Stimulated activated CD4-positive, alpha-beta T cell treated with anti-CD3 and anti-CD28 coated beads, TNF-alpha, amount 100 ng/mL, for 24 hours (primary cell): ENCODE measurements at regions not wholly inside any gene's neighbourhood (a gene's known extent, or its start where the extent isn't known, plus 50 kb on each side); places are given as distances from the start of the nearest gene placed in this dataset.
"Not testable (repeated sequence)": the region's sequence is repeated elsewhere in the genome, so short reads cannot be mapped to it uniquely, and the experiment has no call there.

Experiments
- DNase-seq, 3 experiments: peaks; one replicate each; pipeline ENCODE4 v3.0.0-alpha.2; 2020; ENCODE audit warnings: low read depth in 3 of 3

DNA sequence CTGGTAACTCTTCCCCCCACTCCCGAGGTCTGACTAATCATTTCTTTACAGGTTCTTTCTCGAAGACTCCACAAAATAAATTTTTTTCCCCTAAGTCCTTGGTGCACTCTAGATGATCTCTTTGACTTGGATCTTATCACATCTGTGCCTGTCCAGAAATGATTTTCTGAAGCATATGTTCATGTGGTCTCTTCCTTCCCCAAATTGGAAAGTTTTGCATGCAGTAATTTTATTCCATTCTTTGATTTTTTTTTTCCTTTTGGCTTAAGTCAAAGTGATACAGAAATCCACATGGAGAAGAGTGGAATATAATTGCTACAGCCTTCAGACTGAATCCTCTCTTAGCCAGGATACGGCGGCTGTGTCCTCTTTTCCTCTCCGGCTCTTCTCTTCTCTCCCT lies 213.3 kb downstream of the BMP4 start:
- no peak for DNase-seq

DNA sequence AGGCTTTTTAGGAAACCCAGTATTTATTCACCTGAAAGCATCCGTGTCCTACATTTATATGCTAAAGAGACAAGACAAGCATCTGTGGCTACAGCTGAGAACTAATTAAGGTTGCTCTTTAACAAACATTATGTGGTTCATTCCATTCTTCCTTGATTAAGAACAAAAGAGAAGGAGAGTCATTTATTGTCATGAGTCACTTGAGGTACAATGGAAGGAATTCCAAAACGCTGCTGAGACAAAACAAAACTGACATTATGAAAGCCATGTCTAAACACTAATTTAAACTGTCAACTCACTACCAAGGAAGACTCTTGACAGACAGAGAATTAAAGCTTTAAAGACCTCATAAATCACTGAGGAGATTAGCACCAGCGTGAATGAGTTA lies 214.4 kb downstream of the BMP4 start:
- no peak for DNase-seq

DNA sequence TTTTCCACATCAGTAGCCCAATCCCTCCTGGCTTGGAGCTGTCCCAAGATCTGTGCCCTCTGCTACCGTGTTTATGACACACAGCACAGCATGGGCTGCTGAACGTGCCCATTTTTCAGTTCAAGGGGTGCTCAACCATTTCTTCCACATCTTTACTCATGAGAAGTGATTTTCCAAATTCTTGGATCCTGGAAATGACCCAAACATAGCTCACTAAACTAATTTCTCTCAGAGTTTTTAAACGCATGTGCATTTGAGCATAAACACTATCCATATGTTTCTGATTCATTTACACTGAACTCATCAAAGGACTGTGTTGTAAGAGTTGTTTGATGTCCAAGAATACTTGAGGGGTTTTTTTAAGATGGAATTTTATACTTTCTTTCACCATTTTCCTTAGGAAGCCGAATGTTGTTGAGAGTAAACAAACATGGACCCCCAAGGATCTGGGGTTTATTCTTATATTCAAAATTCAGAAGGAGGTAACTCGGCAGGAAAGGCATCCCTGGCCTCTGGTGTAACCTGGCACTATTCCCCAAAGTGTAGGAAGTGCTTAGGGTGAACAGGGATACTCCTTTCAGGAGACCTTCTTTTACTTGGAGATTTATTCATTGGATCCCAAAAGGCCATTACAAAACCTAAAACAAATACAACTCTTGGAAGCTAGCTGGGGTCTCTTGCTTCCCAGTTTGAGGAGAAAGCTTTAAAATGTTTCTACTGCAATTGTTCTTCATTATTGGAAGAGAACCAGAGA lies 215.0 kb downstream of the BMP4 start:
- DNase-seq, result no peak

DNA sequence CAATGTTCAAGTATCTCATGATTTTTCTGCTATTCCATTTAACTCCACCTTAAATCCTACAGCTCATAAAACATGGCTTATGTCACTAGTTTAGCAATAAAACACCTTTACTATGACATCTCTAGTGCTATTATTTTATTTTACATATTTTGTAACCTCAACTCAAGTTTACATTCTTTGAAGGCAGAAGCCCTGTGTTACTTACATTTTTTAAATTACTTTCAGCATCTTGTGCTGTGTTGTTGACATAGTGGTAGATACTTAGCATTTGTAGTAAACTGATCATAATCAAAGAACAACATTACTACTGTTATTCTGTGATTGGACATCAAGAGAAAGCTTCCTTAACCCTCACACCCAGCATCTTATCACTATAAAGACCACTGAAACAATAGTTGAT lies 216.1 kb downstream of the BMP4 start:
- no peak for DNase-seq

DNA sequence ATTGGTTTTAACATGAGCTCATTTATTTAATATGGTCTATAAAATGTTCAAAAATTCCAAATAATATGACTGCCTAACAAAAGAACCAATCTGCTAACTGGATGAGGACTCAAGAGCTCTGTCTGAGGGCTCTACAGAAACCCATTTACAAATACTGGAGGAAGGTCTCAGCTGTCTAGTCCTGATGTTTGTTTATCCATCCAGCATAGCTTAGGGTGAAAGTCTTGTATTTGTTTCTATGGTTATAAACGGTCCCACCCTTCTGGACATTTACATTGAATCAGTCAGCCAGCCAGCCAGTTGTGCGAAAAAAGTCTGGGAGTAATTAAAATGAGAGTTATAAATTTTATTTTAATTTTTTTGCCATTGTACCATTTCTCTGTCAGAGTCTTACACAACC lies 220.7 kb downstream of the BMP4 start:
- no peak for DNase-seq

DNA sequence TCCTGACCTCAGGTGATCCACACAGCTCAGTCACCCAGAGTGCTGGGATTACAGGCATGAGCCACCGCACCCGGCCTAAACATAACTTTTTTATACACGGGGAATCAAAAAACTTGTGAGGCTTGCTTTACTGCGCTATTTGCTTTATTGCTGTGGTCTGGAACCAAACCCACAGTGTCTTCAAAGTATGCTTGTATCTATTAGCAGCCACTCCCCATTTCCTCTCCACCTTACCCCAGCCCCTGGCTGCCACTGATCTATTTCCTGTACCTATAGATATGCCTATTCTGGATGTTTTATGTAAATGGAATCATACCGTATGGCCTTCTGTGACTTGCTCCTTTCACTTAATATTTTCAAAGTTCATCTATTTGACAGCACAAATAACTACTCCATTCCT lies 233.4 kb downstream of the BMP4 start:
- DNase-seq, result no peak

DNA sequence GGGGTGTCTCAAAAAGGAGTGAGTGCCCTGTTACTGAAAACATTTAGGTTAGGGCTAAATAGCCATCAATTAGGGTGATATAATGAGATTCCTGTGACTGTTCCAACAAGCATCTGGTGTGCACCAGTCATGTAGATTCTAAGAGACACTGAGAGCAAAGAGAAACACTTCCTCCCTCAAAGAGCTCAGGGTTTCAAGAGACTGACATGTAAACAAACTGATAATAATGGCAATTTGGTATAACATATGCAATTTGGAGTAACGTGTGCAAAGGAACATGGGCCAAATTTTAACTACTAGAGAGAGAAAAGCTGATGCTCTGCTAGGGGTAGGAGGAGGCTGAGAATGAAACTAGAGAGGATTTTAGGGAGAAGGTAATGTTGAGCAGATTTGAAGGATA lies 237.1 kb downstream of the BMP4 start:
- no peak for DNase-seq

DNA sequence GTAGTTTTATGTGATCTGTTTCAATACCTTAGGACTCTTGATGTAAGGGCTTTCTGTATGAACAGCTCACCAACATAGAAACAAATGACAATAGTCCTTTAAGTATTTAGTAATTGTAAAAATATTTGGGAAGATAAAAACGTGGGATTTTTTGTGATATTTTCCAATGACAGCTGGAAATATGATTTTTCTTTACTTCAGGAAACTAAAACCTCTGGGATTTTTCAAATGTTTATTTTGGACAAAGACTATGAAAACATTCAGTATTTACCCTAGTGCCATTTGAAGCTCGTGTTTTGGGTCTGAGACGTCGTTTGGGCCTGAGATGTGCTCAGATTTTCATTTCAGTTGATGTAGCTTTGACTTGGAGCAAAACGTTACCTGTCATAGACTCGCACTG lies 240.0 kb downstream of the BMP4 start:
- no peak for DNase-seq

DNA sequence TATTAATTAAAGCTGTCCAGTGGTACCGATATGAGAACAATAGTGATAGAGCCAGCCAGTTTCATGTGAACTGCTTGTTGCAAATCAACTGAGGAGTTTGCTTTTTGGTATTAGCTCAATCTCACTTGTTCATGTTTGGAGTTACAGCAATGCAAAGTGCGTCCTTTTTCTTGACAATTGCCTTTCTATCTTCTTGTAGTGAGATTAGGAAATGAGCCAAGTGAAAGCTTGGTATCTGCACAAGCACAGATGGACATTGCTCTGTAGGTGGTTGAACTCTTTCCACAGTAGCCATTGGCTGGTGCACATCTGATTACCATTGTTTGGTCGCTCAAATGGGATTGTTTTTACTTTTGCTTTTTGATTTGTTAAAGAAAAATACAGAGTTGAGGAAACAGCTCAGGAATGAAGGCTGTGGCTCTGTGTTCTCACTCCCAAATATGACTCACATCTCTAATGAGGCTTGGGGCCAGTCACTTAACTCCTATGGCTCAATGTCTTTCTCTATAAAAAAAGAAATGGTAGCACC lies 241.4 kb downstream of the BMP4 start:
- DNase-seq, result no peak

DNA sequence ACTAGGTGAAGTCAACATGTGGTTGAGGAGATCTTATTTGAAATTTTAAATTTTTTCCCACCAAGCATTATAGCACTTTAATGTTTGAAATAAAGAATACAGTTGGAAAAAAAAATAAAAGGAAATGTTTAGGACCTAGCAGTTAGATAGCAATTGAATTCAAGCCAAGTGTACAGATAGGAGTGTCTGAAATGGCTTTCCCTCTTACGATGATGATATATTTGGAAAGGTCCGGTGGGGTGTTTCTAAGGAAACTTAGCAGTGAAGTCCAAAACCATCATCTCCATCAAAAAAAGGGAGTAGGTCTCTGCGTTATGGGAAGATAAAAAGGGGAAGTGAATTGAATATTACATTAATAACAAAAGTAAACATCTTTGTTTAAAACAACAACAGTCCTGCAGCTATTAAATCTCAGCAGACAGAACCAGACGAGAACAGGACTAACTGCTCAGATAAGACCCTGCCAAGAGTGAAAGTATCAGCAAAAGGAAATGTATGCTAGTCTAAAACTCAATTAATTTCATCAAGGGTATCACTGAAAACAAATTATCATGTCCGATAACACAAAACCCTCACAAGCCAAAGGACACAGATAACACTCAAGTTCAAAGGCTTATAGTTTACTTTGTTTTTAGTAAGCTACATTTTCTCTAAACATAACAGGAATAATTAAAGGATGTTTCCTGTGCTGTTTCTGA lies 242.0 kb downstream of the BMP4 start:
- no peak for DNase-seq

DNA sequence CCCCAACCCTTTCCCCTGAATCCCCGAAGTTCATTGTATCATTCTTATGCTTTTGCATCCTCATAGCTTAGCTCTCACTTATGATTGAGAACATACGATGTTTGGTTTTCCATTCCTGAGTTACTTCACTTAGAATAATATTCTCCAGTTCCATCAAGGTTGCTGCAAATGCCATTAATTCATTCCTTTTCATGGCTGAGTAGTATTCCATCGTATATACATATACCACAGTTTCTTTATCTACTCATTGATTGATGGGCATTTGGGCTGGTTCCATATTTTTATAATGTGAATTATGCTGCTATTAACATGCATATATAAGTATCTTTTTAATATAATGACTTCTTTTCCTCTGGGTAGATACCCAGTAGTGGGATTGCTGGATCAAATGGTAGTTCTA lies 243.7 kb downstream of the BMP4 start:
- not testable (repeated sequence) for DNase-seq

DNA sequence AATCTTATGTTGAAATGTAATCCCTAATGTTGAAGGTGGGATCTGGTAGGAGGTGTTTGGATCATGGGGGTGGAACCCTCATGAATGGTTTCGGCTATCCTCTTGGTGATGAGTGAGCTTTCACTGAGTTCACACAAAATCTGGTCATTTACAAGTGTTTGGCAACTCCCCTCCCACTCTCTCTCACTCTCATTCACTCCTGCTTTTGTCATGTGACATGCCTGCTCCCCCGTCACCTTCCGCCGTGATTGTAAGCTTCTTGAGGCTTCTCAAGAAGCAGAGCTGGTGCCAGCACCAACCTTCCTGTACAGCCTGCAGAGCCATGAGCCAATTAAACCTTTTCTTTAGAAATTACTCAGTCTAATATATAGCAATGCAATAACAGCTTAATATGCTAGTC lies 245.4 kb downstream of the BMP4 start:
- DNase-seq, result no peak

DNA sequence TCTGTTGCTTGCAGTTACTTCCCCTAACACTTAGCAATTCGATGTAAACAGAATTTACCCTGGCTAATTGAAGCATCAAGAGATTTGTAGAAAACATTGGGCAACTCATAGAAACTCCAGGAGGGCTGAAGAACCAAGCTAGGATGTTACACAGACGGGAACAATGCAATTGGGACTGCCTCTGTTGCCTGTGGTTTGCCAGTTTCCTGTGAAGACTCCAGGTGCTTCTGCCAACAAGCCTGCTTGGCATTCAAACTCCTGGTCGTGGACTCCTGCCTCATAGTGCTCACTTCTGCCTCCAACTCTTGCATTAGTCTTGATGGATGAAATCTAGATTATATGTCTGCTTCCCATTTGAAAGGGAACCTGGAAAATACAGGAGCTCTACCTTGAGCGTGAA lies 246.0 kb downstream of the BMP4 start:
- no peak for DNase-seq

DNA sequence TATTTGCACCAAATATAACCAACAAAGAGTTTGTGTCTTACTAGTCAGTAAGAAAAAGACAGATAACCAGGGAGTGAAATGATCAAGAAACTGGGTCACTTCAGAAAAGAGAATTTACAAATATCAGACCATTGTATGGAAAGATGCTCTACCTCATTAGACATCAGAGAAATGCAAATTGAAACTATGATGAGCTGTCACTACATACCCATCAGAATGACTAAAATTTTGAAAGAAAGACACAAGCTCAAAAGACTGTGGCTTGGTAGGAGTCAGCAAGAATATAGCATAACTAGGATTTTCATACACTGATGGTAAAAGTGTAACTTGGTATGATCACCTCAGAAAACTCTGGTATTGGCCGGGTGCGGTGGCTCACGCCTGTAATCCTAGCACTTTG lies 247.2 kb downstream of the BMP4 start:
- DNase-seq, result no peak

DNA sequence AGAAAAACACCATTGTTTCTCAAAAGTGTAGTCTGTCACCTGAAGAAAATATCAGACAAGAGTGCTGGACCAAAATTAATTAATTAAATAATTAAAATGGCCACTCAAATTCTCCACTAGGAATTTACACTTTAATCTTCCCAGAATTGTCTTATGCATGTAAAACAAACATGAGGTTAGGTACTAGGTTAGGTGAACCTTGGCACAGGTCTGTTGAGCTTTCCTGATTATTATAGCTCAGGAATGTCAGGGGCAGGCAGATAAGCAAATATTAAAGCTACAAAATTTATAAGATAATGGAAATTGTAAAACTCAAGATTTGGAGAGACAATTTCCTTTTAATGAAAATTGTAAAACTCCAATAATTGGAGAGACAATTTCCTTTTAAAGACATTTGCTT lies 253.2 kb downstream of the BMP4 start:
- no peak for DNase-seq

DNA sequence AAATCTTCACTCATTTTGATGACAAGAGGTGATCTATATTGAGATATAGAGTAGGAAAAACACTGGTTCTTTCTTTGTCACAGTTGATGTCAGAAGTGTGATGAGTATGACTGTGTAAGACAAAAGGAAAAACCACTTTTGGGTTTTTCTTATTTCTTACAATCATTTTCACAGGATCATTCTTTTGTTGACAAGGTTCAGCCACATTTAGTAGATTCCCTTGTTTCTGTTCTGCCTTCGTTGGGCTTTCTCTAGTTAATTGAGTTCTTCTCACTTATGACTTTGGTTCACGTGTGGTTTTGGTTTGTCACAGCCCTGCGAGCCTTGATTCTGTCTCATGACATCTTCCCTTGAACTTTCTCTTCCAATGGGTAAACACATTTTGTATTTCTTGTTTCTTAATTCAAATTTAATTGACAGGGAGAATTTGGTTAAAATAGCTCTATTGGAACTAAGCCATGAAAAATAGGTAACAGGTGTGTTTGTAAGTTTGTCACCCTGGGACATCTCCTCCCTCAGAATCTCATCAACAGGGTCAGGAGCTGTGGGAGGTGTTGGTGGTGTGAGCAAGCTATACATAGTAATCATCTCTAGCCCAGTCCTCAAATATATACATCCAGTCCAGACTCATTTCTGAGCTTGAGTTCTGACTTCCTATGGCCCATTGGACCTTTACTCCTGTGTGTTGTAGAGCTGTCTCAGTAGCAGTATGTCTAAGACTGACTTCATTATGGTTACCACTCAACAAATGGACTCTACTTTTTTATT lies 255.3 kb downstream of the BMP4 start:
- no peak for DNase-seq

DNA sequence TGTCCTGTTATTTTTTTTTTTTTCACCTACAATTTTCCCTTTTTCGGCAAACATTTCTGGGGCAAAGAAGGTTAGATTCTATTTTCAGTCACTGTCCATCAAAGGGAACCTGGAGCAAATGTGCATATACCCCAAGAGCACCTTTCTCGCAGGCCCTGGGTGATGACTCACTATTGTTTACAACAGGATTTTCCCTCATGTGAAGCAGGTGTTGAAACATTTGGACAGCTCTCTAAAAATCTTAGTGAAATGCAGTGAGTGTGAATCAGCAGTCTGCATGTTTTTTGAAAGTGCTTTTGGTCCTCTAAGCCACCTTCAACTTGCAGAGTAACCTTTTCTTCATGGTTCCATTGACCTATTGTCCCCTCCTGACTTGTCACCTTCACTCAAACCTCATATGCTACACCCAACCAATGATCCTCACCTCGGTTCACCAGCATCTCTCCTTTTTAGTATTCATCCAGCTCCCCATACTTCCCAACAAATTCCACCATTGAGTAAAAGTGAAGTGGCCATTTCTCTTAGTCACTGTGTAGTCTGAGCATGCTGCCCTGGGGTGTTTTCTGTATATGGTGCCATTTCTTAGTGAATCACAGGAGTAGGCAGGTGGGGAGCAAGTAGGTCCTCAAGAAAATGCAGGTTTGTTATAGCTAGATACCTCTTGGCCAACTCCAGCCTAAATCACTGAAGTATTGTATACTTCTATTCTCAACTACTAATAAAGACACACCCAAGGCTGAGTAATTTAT lies 260.2 kb downstream of the BMP4 start:
- DNase-seq, result no peak

DNA sequence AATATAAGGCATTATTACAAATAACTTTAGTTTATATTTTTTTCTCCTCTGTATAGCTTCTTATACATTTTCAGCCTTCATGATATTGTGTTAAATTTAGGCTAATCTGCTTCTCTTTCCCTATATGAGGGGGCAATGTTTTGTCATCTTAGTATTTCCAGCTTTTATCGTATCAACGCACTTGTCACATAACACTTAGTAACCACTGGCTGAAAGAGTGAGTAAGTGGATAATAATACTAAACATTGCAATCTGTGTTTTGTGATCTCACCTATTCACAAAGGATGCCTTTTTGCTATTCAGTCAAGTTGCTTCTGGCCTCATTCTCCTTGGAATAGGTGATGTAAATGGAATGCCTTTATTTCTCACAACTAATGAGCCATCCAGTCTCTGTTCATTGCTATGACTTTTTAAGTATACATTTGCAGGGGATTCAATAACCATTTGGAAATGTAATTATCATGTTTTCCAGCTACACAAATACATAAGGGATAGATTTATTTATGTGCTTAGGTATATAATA lies 260.9 kb downstream of the BMP4 start:
- DNase-seq, result no peak

DNA sequence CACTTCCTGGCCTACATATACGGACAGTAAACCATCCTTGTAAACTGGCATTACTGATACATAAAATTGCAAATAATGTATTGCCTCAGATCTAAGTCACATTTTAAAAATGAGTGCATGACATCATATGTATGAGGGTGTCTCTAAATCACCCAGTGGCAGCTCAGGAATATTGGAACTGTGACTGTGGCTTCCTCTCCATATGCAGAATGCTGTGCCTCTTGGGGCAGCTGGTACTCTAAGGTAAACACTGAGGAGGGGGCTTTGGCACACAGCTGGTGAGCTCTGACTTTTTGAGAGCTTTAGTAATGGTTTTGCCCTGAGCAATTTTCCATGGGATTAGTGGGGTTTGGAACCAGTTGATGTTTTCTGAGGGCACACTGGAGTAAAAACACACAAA lies 263.7 kb downstream of the BMP4 start:
- DNase-seq, result no peak

DNA sequence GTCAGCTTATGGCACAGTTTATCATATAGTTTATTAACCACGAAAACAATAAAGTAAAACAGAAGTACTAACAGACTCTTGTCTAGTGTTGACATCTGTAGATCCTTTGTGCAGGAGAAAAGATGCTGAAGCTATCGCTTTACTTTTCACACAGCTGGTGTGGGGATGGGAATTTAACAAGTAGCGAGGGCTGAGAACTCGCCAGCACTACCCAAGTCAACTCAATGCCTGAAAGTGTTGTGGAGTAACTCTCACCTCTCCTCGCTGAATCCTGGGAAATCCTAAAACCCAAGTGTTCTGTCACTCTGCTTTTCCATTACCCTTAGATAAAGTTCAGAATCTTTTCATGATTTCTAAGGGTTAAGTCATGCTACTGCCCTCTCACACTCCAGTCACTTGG lies 264.2 kb downstream of the BMP4 start:
- DNase-seq, result no peak

DNA sequence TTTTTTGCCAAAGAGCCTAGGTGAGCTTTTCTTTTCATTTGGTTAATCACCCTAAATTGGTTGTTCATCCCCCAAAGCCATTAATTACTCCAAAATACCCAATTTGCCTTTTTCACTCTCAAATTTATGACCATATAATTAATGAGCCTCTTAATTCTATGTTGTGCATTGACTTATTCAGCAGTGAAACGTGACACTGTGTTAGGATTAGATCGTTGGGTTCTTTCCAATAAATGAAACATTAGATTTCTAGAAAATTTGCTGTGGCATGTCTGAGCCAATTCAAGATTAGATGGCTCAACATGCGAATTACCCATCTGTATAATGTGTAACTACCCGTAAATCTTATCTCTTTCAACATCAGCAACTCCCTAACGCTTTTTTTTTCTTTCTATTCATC lies 273.4 kb downstream of the BMP4 start:
- no peak for DNase-seq

DNA sequence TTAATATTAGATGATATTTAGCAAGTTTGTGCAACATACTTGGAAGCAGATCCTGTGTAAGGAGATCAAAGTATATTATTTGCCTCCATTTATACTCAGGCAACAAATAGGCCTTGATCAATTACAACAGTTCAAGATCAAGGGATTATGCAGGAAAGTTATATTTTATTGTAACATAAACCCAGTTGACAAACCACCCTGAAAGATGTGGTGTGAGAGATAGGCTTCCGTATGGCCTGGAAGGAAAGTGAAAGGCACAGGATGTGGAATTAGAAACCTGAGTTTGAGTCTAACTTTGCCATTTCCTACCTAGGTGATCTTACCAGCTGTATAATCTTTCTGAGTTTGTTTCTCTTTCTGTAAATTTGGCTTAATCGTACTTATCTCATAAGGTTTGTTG lies 284.1 kb downstream of the BMP4 start:
- DNase-seq, result no peak
